GM23338 (cell line): ENCODE measurements at regions not wholly inside any gene's neighbourhood (a gene's known extent, or its start where the extent isn't known, plus 50 kb on each side); places are given as distances from the start of the nearest gene placed in this dataset.

Source experiments
- ATAC-seq: fragments of 200-7000 bp; cut with Tn5 transposase; 3 replicates; pipeline ENCODE4 v1.9.1; 2020
- DNase-seq: peaks from one replicate; pipeline ENCODE4 v3.0.0-alpha.2; 2015; ENCODE audit warnings: low spot score
- H2AFZ ChIP-seq: fragments of 200-600 bp; sonication (generic); 2 replicates; pipeline ENCODE4 v1.8.0; 2016; ENCODE audit warnings: antibody characterized with exemption, mild to moderate bottlenecking, moderate library complexity
- H3F3A ChIP-seq: fragments of 200-600 bp; sonication (generic); replicated peaks from 2 replicates; pipeline ENCODE4 v1.8.0; 2017; ENCODE audit warnings: antibody characterized with exemption, mixed run types, low read depth
- H3K27ac ChIP-seq: fragments of 200-600 bp; sonication (generic); 2 replicates; pipeline ENCODE4 v1.6.1; 2016; ENCODE audit warnings: low read depth
- H3K27me3 ChIP-seq: fragments of 200-600 bp; sonication (generic); 2 replicates; pipeline ENCODE4 v1.8.0; 2016; ENCODE audit warnings: mild to moderate bottlenecking, mixed run types, moderate library complexity; ENCODE audit not compliant: insufficient read depth
- H3K36me3 ChIP-seq: fragments of 200-600 bp; sonication (generic); 2 replicates; pipeline ENCODE4 v1.8.0; 2016; ENCODE audit warnings: mild to moderate bottlenecking; ENCODE audit not compliant: insufficient read depth
- H3K4me1 ChIP-seq: fragments of 200-600 bp; sonication (generic); 2 replicates; pipeline ENCODE4 v1.8.0; 2016; ENCODE audit warnings: mild to moderate bottlenecking, moderate library complexity; ENCODE audit not compliant: insufficient read depth
- H3K4me2 ChIP-seq: fragments of 200-600 bp; sonication (generic); 2 replicates; pipeline ENCODE4 v1.7.1; 2017; ENCODE audit warnings: mixed run types
- H3K4me3 ChIP-seq: fragments of 200-600 bp; sonication (generic); 2 replicates; pipeline ENCODE4 v1.6.1; 2016; ENCODE audit warnings: mixed run types
- H3K79me2 ChIP-seq: fragments of 200-600 bp; sonication (generic); replicated peaks from 2 replicates; pipeline ENCODE4 v1.8.0; 2017; ENCODE audit warnings: mild to moderate bottlenecking; ENCODE audit not compliant: insufficient read depth
- H3K9me2 ChIP-seq: fragments of 200-600 bp; sonication (generic); 2 replicates; pipeline ENCODE4 v1.8.0; 2017; ENCODE audit not compliant: insufficient read depth
- H4K20me1 ChIP-seq: fragments of 200-600 bp; sonication (generic); replicated peaks from 2 replicates; pipeline ENCODE4 v1.8.0; 2017; ENCODE audit warnings: mild to moderate bottlenecking; ENCODE audit not compliant: insufficient read depth
- H3K27ac Mint-ChIP-seq: 2 replicates; pipeline ENCODE4 v1.8.0; 2020; ENCODE audit warnings: inconsistent platforms, mild to moderate bottlenecking, moderate library complexity, mixed read lengths
- H3K27me3 Mint-ChIP-seq: 3 replicates; pipeline ENCODE4 v1.8.0; 2022; ENCODE audit warnings: low read depth, mild to moderate bottlenecking, moderate library complexity, mixed read lengths, inconsistent platforms; ENCODE audit not compliant: insufficient read depth, poor library complexity
- H3K36me3 Mint-ChIP-seq: 3 replicates; pipeline ENCODE4 v1.8.0; 2021; ENCODE audit warnings: low read depth, mild to moderate bottlenecking, inconsistent platforms, moderate library complexity, mixed read lengths
- H3K4me1 Mint-ChIP-seq: 3 replicates; pipeline ENCODE4 v1.8.0; 2020; ENCODE audit warnings: mild to moderate bottlenecking, inconsistent platforms, mixed read lengths
- H3K4me3 Mint-ChIP-seq: 3 replicates; pipeline ENCODE4 v1.8.0; 2021; ENCODE audit warnings: moderate library complexity, mild to moderate bottlenecking, inconsistent platforms, mixed read lengths
- H3K9me3 Mint-ChIP-seq: 3 replicates; pipeline ENCODE4 v1.8.0; 2020; ENCODE audit warnings: moderate library complexity, mild to moderate bottlenecking, inconsistent platforms, mixed read lengths
- CTCF ChIP-seq, 2 experiments: fragments of 200-600 bp in 1 of 2; sonication (generic) in 1 of 2; conservative IDR thresholded peaks; 2 replicates each; pipeline versions ENCODE4 v1.5.1 to v1.6.1; 2016 to 2017; ENCODE audit warnings: antibody characterized with exemption in 2 of 2, low read depth in 2 of 2, mild to moderate bottlenecking in 2 of 2, moderate library complexity in 1 of 2
- ETS1 ChIP-seq: IDR thresholded peaks from 2 replicates; pipeline ENCODE4 v1.6.1; 2016; ENCODE audit warnings: antibody characterized with exemption
- EZH2 ChIP-seq: fragments of 200-600 bp; sonication (generic); IDR thresholded peaks from one replicate; pipeline ENCODE4 v1.8.0; 2017; ENCODE audit warnings: antibody characterized with exemption, mild to moderate bottlenecking, low read depth; ENCODE audit not compliant: unreplicated experiment
- EZH2phosphoT487 ChIP-seq: fragments of 200-600 bp; sonication (generic); IDR thresholded peaks from one replicate; pipeline ENCODE4 v1.8.1; 2018; ENCODE audit warnings: antibody characterized with exemption; ENCODE audit not compliant: unreplicated experiment
- NANOG ChIP-seq: IDR thresholded peaks from 2 replicates; pipeline ENCODE4 v1.6.1; 2016; ENCODE audit warnings: antibody characterized with exemption, borderline replicate concordance
- POLR2AphosphoS5 ChIP-seq: IDR thresholded peaks from 2 replicates; pipeline ENCODE4 v1.6.1; 2016; ENCODE audit warnings: antibody characterized with exemption, low read depth
- REST ChIP-seq: IDR thresholded peaks from one replicate; pipeline ENCODE4 v1.6.1; 2018; ENCODE audit warnings: antibody characterized with exemption; ENCODE audit not compliant: unreplicated experiment
- STAT1 ChIP-seq: IDR thresholded peaks from one replicate; pipeline ENCODE4 v1.6.1; 2016; ENCODE audit warnings: antibody characterized with exemption; ENCODE audit not compliant: unreplicated experiment
- ZNF331 ChIP-seq: fragments of 250-450 bp; sonication (Bioruptor Pico); IDR thresholded peaks from 2 replicates; pipeline ENCODE4 v1.5.0; 2020; ENCODE audit warnings: low read depth, mild to moderate bottlenecking, moderate library complexity
- ZNF462 ChIP-seq: fragments of 250-450 bp; sonication (Bioruptor Pico); IDR thresholded peaks from 2 replicates; pipeline ENCODE4 v1.5.0; 2020; ENCODE audit warnings: mild to moderate bottlenecking, moderate library complexity

DNA sequence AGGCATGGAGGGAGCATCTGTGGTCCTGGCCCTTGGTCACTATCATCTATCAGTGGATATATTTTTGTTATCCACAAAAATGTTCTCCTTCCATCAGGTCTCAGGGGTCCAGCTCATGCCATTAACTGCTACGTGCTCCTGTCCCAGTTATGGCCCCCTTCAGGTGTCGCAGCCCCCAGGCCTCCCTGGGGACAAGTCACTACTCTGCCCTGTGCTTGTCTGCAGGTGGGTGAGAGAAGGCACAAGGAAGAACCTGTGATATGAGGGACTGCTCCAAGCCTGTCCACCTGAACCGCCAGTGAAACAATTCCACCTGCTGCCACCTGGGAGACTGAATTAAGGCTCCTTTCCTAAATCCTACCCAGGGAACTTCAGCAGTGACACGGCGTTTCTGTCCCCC lies 229.6 kb upstream of the ID2 start:
- Histone ChIP-seq H3K4me2 (no peak overlapping the region), H3K9me2 (peaks cover 9% of the 10 kb centered on the region; the same call in 1 of the 2 replicates), H3K36me3 (no peaks in the 10 kb centered on the region), H3K27me3 (no peaks in the 10 kb centered on the region), H3F3A (no peaks in the 10 kb centered on the region), H3K4me3 (no peak overlapping the region), H3K27ac (no peak overlapping the region), H3K4me1 (no peaks in the 10 kb centered on the region), H2AFZ (no peak overlapping the region), H4K20me1 (no peaks in the 10 kb centered on the region), H3K79me2 (no peaks in the 10 kb centered on the region)
- no peaks in the 10 kb centered on the region; the same call in 2 of the 3 replicates for H3K4me1 Mint-ChIP-seq
- 0 out of 3 replicates have a peak, but pooled peaks cover 3% of the 10 kb centered on the region for H3K36me3 Mint-ChIP-seq
- no peak for DNase-seq
- peaks cover 13% of the 10 kb centered on the region for H3K9me3 Mint-ChIP-seq
- H3K4me3 Mint-ChIP-seq, result no peak overlapping the region
- no peaks in the 10 kb centered on the region for H3K27me3 Mint-ChIP-seq
- TF ChIP-seq CTCF (conservative IDR thresholded peaks at IDR 0.05; ENCODE audit: low read depth in 2 of 2), result no peak
- TF ChIP-seq POLR2AphosphoS5, result no peak
- no peak for TF ChIP-seq ZNF462 (CRISPR knock-in tag)
- TF ChIP-seq EZH2phosphoT487, result no peak
- no peak for TF ChIP-seq NANOG
- no peak for TF ChIP-seq ZNF331 (CRISPR knock-in tag)
- no peak for TF ChIP-seq EZH2
- TF ChIP-seq ETS1, result no peak
- no peak for TF ChIP-seq STAT1
- TF ChIP-seq REST, result no peak
- no peak for ATAC-seq
- H3K27ac Mint-ChIP-seq, result no peak overlapping the region
